Thymus (tissue), 11 donors: ENCODE measurements at regions not wholly inside any gene's neighbourhood (a gene's known extent, or its start where the extent isn't known, plus 50 kb on each side); places are given as distances from the start of the nearest gene placed in this dataset.

Experiments
- DNase-seq, 9 donors: peaks; one replicate each; pipeline ENCODE4 v3.0.0-alpha.2; 2013; ENCODE audit warnings: low spot score in 9 of 9, low read depth in 6 of 9, missing footprints in 1 of 9
- H3K27ac ChIP-seq, 2 donors: one replicate each; pipeline ENCODE4 v1.5.1; 2013; ENCODE audit warnings: control low read depth in 1 of 2, low read depth in 1 of 2, low read length in 1 of 2, mild to moderate bottlenecking in 1 of 2, moderate library complexity in 1 of 2
- H3K27me3 ChIP-seq, 2 donors: one replicate each; pipeline ENCODE4 v1.5.1; 2013; ENCODE audit warnings: low read length in 1 of 2; ENCODE audit not compliant: control insufficient read depth in 2 of 2, insufficient read depth in 1 of 2
- H3K36me3 ChIP-seq, 2 donors: one replicate each; pipeline ENCODE4 v1.5.1; 2013; ENCODE audit warnings: low read length in 1 of 2, mild to moderate bottlenecking in 1 of 2, moderate library complexity in 1 of 2; ENCODE audit not compliant: control insufficient read depth in 2 of 2, insufficient read depth in 2 of 2
- H3K4me1 ChIP-seq, 2 donors: one replicate each; pipeline ENCODE4 v1.5.1; 2013; ENCODE audit warnings: low read length in 2 of 2; ENCODE audit not compliant: control insufficient read depth in 2 of 2, insufficient read depth in 2 of 2
- H3K4me3 ChIP-seq, 2 donors: one replicate each; pipeline ENCODE4 v1.5.1; 2013; ENCODE audit warnings: low read length in 2 of 2, control low read depth in 1 of 2, mild to moderate bottlenecking in 1 of 2
- H3K9me3 ChIP-seq, 2 donors: one replicate each; pipeline ENCODE4 v1.5.1; 2013; ENCODE audit warnings: low read length in 1 of 2, mild to moderate bottlenecking in 1 of 2; ENCODE audit not compliant: control insufficient read depth in 2 of 2, insufficient read depth in 1 of 2
- WGBS: extraction: QIAGEN DNeasy Blood & Tissue Kit; methylation state at CpG from one replicate; pipeline ENCODE4 v1.1.7; 2013; 5-methylcytosine and 5-hydroxymethylcytosine counted together
- donor health status: healthy.

DNA sequence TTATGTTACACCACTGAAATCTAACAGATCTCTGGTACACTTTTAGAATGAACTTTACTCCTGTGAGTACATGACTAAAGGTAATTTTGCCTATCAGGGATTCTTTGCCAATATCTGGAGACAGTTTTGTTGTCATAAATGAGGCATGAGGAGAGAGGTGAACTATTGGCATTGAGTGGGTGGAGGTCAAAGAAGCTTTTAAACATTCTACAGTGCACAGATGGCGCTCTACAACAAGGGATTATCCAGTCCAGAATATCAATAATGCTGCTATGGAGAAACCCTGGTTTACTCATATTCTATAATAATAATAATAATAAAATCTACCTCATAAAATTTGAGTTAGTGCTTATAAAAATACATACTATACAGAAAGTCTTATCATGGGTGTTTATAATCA, 702.3 kb downstream of the SI start:
- no peaks in the 10 kb centered on the region for H3K27me3 ChIP-seq
- H3K4me1 ChIP-seq: no peaks in the 10 kb centered on the region
- DNase-seq: no peak
- H3K4me3 ChIP-seq: no peak overlapping the region
- H3K27ac ChIP-seq: no peak overlapping the region
- WGBS: 89% methylated on average over 1 of the region's 1 CpG
- H3K9me3 ChIP-seq: no peaks in the 10 kb centered on the region
- H3K36me3 ChIP-seq: no peaks in the 10 kb centered on the region

DNA sequence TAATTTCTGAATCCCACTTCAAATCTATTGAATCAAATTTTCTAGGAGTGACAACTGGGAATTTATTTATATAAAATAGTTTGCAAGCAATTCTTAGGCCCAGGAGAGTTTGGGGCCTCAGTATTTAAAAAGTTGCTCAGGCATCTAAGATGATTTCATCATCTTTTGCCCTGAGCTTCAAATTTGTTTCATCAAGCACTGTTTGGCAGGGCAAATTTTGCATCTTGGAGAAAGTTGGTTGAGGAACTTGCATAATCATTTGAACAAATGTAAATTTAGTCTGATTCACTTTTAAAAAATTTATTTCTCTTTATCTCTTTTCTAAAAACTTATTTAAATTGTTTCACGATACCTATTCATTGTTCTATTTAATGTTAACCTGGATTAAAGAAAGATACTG, 702.8 kb downstream of the SI start:
- WGBS: 96% methylated on average over 1 of the region's 1 CpG
- no peaks in the 10 kb centered on the region for H3K27me3 ChIP-seq
- H3K4me1 ChIP-seq: no peaks in the 10 kb centered on the region
- H3K9me3 ChIP-seq: no peaks in the 10 kb centered on the region
- no peak for DNase-seq
- H3K4me3 ChIP-seq: no peak overlapping the region
- no peak overlapping the region for H3K27ac ChIP-seq
- no peaks in the 10 kb centered on the region for H3K36me3 ChIP-seq

GRCh38 chr3:164371681-164372080, 706.6 kb downstream of the SI start:
- WGBS: 92% methylated on average over 2 of the region's 2 CpGs
- Histone ChIP-seq H3K4me3 (no peak overlapping the region), H3K4me1 (no peaks in the 10 kb centered on the region), H3K9me3 (no peaks in the 10 kb centered on the region), H3K27ac (no peak overlapping the region), H3K27me3 (no peaks in the 10 kb centered on the region), H3K36me3 (no peaks in the 10 kb centered on the region)
- DNase-seq: no peak

- no peaks in the 10 kb centered on the region for H3K27me3 ChIP-seq
- H3K4me3 ChIP-seq: no peak overlapping the region
- H3K4me1 ChIP-seq: no peaks in the 10 kb centered on the region
- WGBS: 86% methylated on average over 5 of the region's 5 CpGs
- no peak overlapping the region for H3K27ac ChIP-seq
- H3K9me3 ChIP-seq: no peaks in the 10 kb centered on the region
- DNase-seq: no peak
- no peaks in the 10 kb centered on the region for H3K36me3 ChIP-seq
Observed at GRCh38 chr3:164370970-164371369, 707.3 kb downstream of the SI start.

GRCh38 chr3:164365242-164365641, 713.1 kb downstream of the SI start:
- 85% methylated on average over 1 of the region's 1 CpG for WGBS
- DNase-seq: no peak
- Histone ChIP-seq H3K4me3 (no peak overlapping the region), H3K36me3 (no peaks in the 10 kb centered on the region), H3K4me1 (no peaks in the 10 kb centered on the region), H3K9me3 (no peaks in the 10 kb centered on the region), H3K27ac (no peak overlapping the region), H3K27me3 (no peaks in the 10 kb centered on the region)

GRCh38 chr3:164364111-164364510, 714.2 kb downstream of the SI start:
- no peak for DNase-seq
- Histone ChIP-seq H3K27ac (no peak overlapping the region), H3K27me3 (no peaks in the 10 kb centered on the region), H3K4me1 (no peaks in the 10 kb centered on the region), H3K4me3 (no peak overlapping the region), H3K9me3 (no peaks in the 10 kb centered on the region), H3K36me3 (no peaks in the 10 kb centered on the region)
- WGBS: 75% methylated on average over 6 of the region's 6 CpGs

GRCh38 chr3:164360738-164361406, 717.4 kb downstream of the SI start:
- WGBS: 87% methylated on average over 9 of the region's 9 CpGs
- Histone ChIP-seq H3K27me3 (no peaks in the 10 kb centered on the region), H3K4me3 (no peak overlapping the region), H3K9me3 (no peaks in the 10 kb centered on the region), H3K36me3 (no peaks in the 10 kb centered on the region), H3K27ac (no peak overlapping the region), H3K4me1 (no peaks in the 10 kb centered on the region)
- no peak for DNase-seq

GRCh38 chr3:164360078-164360578, 718.2 kb downstream of the SI start:
- Histone ChIP-seq H3K4me3 (no peak overlapping the region), H3K27ac (no peak overlapping the region), H3K9me3 (no peaks in the 10 kb centered on the region), H3K27me3 (no peaks in the 10 kb centered on the region), H3K36me3 (no peaks in the 10 kb centered on the region), H3K4me1 (no peaks in the 10 kb centered on the region)
- no peak for DNase-seq
- WGBS: 96% methylated on average over 10 of the region's 10 CpGs

- Histone ChIP-seq H3K27ac (no peak overlapping the region), H3K36me3 (no peaks in the 10 kb centered on the region), H3K4me3 (no peak overlapping the region), H3K27me3 (no peaks in the 10 kb centered on the region), H3K9me3 (no peaks in the 10 kb centered on the region), H3K4me1 (no peaks in the 10 kb centered on the region)
- no peak for DNase-seq
Observed at GRCh38 chr3:164352991-164353390, 725.3 kb downstream of the SI start.

GRCh38 chr3:164351131-164351530, 727.2 kb downstream of the SI start:
- Histone ChIP-seq H3K4me3 (no peak overlapping the region), H3K36me3 (no peaks in the 10 kb centered on the region), H3K4me1 (no peaks in the 10 kb centered on the region), H3K27ac (no peak overlapping the region), H3K27me3 (no peaks in the 10 kb centered on the region), H3K9me3 (no peaks in the 10 kb centered on the region)
- DNase-seq: no peak
